NCI-H2196 treated with DMSO at 0.1 percent for 48 hours (cell line): ENCODE measurements at regions not wholly inside any gene's neighbourhood (a gene's known extent, or its start where the extent isn't known, plus 50 kb on each side); places are given as distances from the start of the nearest gene placed in this dataset.
A peak's percentile ranks its signal among the peaks of the same experiment; 100 is the strongest.
"Not testable (repeated sequence)": the region's sequence is repeated elsewhere in the genome, so short reads cannot be mapped to it uniquely, and the experiment has no call there.

Source experiments
- DNase-seq: peaks from one replicate; lab custom pipeline; 2025; ENCODE audit not compliant: unreplicated experiment; lab: John Stamatoyannopoulos, UW

DNA sequence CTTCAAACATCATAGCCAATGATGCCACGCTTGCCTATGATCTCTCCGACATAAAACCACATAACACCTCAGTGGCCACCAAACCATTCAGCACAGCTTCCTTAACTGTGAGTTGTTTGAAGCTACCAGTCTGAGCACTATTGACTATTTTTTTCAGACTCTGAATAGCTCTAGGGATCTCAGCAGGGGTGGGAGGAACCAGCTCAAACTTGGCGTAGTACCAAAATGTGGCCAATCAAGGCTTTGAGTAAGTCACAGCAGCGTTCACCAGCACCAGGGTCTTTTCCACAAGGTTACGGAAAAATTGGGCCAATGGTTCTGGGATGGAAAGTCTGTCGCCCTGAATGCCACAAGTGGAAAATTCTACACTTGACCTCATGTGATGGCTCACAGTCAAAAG is 70.6 kb downstream of the SMPDL3A start:
- DNase-seq = no peak

- DNase-seq = no peak
Measured at GRCh38 chr6:122861594-122861993, 72.5 kb downstream of the SMPDL3A start.

DNA sequence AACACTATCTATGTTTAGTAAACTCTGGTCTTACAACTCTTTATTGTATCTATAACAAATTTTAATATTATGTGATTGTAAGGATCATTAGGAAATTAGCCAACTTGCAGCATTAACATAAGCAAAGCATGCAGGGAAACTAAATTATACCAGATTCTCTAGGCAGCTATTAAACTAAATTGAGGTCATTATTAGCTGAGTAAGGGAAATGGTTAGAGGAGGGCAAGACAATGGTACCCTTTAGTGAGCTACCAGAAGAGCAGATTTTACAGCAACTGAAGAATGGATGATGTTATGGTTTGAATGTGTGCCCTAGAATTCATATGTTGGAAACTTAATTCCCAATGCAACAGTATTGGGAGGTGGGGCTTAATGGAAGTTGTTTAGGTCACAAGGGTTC is 79.1 kb downstream of the SMPDL3A start:
- DNase-seq = no peak

- peak; percentile 42 for DNase-seq
Measured at GRCh38 chr6:122869437-122870024, 80.5 kb downstream of the SMPDL3A start.

DNA sequence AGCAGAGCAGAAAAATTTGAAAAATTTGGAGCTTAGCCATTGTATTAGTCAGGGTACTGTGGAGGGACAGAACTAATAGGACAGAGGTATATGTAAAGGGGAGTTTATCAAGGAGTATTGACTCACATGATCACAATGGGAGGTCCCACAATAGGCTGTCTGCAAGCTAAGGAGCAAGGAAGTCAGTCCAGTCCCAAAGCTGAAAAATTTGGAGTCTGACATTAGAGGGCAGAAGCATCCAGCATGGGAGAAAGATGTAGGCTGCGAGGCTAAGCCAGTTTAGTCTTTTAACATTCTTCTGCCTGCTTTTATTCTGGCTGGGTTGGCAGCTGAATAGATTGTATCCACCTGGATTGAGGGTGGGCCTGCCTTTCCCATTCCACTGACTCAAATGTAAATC is 82.0 kb downstream of the SMPDL3A start:
- DNase-seq = no peak

- DNase-seq = no peak
Measured at GRCh38 chr6:122872311-122872710, 83.3 kb downstream of the SMPDL3A start.

- DNase-seq = no peak
Measured at GRCh38 chr6:122877302-122877701, 88.2 kb downstream of the SMPDL3A start.

DNA sequence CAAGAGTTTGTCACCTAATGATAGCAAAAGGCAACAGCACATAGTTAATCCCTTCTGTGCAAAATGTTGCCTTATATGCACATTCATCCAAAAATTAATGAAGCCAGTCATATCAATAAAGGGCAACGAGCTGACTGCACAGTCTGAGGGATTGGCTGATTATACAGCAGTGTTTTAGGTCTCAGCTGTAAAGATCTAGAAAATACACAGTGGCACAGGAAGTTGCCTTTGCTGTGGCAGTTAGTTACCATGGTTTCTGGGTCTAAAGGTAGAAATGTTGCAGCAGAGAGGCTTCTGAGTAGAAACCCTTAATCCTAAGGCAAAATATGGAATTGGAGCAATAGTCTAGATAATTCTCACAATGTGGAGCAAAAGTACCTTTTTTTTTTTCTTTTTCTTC is 89.7 kb downstream of the SMPDL3A start:
- no peak for DNase-seq

- no peak for DNase-seq
Measured at GRCh38 chr6:122886481-122886880, 97.4 kb downstream of the SMPDL3A start.

DNA sequence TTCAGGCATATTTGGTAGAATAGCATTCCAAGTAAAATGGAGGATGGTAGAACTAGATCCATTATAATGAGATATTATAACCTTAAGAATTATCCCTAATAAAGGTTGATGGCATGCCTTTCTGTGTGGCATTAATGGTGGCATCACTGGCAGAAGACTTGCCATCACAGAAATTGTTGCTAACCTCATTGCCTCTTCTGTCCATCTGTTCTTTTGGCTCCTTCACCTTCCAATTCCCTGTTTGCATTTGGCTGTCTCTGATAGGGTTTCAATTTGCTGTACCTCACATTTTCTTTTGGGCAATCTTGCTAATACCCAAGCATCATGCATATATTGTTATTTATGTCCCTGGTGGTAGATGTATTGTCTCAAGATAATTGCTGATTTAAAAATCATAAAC is 98.9 kb downstream of the SMPDL3A start:
- DNase-seq = no peak

GRCh38 chr6:122888680-122889079 is 99.6 kb downstream of the SMPDL3A start:
- not testable (repeated sequence) for DNase-seq

- no peak for DNase-seq
Measured at GRCh38 chr6:122890250-122890649, 101.2 kb downstream of the SMPDL3A start.

- no peak for DNase-seq
Measured at GRCh38 chr6:122894791-122895190, 101.2 kb upstream of the CLVS2 start.

DNA sequence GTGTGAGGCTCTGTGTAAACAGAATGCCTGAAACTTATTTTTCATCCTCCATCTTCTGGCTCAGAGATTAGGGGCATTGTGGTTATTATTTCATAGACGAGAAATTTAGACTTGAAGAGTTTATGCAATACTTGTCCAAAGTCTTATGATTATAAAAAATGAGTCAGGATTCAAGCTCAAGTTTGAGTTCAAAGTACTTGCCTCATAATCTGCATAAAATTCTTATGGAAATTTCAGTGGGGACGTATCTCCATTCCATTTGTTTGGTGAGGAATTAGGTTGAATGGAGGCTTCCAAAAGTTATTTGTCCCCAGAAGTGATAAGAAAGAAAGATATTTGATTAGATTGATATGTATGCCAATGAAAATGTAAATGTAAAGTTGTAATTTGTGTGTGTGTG is 93.7 kb upstream of the CLVS2 start:
- no peak for DNase-seq

DNA sequence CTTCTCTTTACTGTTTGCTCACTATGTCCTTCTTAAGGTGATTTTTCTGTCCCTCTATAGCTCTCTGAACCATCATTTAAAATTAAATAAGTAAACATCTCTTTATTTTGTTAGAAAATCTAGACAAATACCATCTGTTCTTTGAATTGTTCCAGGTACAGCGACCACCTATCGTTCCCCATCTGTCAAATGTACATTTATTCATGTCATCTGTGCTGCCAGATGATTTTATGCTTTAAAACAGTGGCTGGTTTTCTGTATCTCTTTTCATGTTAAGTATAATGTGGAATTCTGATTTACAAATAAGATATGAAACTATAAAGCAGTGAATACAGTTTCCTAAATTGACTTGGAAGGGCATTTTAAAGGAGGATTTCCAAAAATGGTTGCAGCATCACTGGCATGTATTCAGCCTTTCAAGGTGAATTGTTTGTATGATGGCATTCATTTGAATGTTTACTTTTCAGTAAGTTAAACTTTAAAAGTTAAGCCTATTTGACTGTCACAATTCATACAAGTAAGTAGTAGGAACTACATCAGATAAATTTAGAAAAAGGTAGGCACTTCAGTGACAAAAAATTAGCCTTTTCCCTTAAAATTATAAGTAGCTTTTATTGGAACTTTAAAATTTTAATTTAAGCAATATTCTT is 92.6 kb upstream of the CLVS2 start:
- DNase-seq = no peak

DNA sequence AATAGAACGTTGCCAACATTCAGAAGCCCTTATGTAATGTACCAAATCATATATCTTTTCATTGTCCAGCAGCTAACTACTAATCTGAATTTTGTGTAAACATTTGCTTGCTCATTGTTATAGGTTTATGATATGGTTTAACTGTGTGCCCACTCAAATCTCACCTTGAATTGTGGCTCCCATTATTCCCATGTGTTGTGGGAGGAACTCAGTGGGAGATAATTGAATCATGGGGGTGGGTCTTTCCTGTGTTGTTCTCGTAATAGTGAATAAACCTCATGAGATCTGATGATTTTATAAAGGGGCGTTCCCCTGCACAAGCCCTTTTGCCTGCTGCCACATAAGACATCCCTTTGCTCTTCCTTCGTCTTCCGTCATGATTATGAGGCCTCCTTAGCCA is 91.9 kb upstream of the CLVS2 start:
- DNase-seq = no peak

- no peak for DNase-seq
Measured at GRCh38 chr6:122913558-122913957, 82.5 kb upstream of the CLVS2 start.

GRCh38 chr6:122918714-122919113 is 77.3 kb upstream of the CLVS2 start:
- no peak for DNase-seq

- DNase-seq = no peak
Measured at GRCh38 chr6:122930252-122931180, 65.5 kb upstream of the CLVS2 start.

DNA sequence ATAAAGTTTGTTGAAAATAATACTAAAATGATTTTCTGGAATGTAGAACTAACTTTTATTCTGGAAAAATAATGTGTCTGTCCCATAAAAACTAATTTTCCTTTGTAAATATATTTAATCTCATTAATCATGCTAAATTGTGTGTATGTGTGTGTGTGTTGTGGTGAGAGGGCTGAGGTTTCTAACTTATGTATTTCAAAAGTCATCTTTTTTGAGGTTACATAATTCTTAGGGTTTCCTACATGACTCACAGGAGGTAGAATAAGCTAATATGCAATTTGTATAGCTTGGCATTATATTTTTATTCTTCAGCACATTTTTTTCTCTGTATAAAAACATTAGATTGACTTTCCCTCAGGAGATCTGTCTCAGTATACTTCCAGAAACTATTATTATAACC is 64.1 kb upstream of the CLVS2 start:
- DNase-seq = no peak

DNA sequence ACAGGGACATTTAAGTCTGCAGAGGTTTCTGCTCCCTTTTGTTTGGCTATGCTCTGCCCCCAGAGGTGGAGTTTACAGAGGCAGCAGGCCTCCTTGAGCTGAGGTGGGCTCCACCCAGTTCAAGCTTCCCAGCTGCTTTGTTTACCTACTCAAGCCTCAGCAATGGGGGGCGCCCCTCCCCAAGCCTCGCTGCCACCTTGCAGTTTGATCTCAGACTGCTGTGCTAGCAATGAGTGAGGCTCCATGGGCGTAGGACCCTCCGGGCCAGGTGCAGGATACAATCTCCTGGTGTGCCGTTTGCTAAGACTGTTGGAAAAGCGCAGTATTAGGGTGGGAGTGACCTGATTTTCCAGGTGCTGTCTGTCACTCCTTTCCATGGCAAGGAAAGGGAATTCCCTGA is 51.1 kb upstream of the CLVS2 start:
- not testable (repeated sequence) for DNase-seq
